ENCODE measurements at regions not wholly inside any gene's neighbourhood (a gene's known extent, or its start where the extent isn't known, plus 50 kb on each side); places are given as distances from the start of the nearest gene placed in this dataset.

GRCh38 chr9:20095430-20096092 lies 306.7 kb upstream of the SLC24A2 start:
- CTCF ChIA-PET, result no interaction called here
- Histone ChIP-seq H3K9ac (ENCODE audit: low read length) (no peak overlapping the region), H4K20me1 (ENCODE audit: control insufficient read depth, insufficient read depth, low read length, poor library complexity, severe bottlenecking) (no peaks in the 10 kb centered on the region), H3K4me1 (ENCODE audit: control insufficient read depth in 2 of 2, insufficient read depth in 2 of 2, low read length in 2 of 2) (no peaks in the 10 kb centered on the region), H3K4me2 (replicated peaks; ENCODE audit: low read depth, low read length, poor library complexity, severe bottlenecking) (no peak overlapping the region), H3K9me3 (ENCODE audit: control extremely low read depth in 1 of 3, control insufficient read depth in 2 of 3, insufficient read depth in 1 of 3, low read length in 2 of 3) (no peaks in the 10 kb centered on the region), H3K27me3 (replicated peaks in 1 of 4; ENCODE audit: control extremely low read depth in 1 of 4, control insufficient read depth in 3 of 4, insufficient read depth in 4 of 4, low read length in 3 of 4) (no peaks in the 10 kb centered on the region), H3K27ac (ENCODE audit: low read length in 2 of 2) (no peak overlapping the region), H3K4me3 (ENCODE audit: control extremely low read depth in 1 of 5, extremely low read depth in 1 of 5, insufficient read depth in 1 of 5, low read depth in 2 of 5, low read length in 4 of 5) (no peak overlapping the region), H2AFZ (ENCODE audit: insufficient read depth, low read depth, low read length, poor library complexity, severe bottlenecking) (no peak overlapping the region), H3K79me2 (ENCODE audit: control insufficient read depth, insufficient read depth, low read length) (no peaks in the 10 kb centered on the region), H3K36me3 (replicated peaks in 1 of 2; ENCODE audit: control extremely low read depth in 1 of 2, control insufficient read depth in 1 of 2, extremely low read depth in 1 of 2, insufficient read depth in 2 of 2, low read length in 1 of 2) (no peaks in the 10 kb centered on the region)
- H3K4me3 Mint-ChIP-seq, result no peak overlapping the region
- no peaks in the 10 kb centered on the region for H3K4me1 Mint-ChIP-seq
- TF ChIP-seq CTCF (IDR thresholded peaks at IDR 0.05), result no peak
- no peak for TF ChIP-seq EZH2 (IDR thresholded peaks at IDR 0.05; ENCODE audit: borderline replicate concordance, insufficient read depth, low read depth, low read length, poor library complexity, severe bottlenecking)
- ATAC-seq (ENCODE audit: low read depth) (no peak), DNase-seq (no peak)
- no peaks in the 10 kb centered on the region for H3K9me3 Mint-ChIP-seq (ENCODE audit: insufficient read depth)
- H3K27ac Mint-ChIP-seq, result no peak overlapping the region
- POLR2A ChIA-PET, result no interaction called here
- WGBS (ENCODE audit: insufficient coverage), result 100% methylated on average over 1 of the region's 5 CpGs
- intact Hi-C loops (cut with micrococcal nuclease), result no loop called here
- H3K27me3 Mint-ChIP-seq, result peaks cover 3% of the 10 kb centered on the region

- H3K4me1 Mint-ChIP-seq, result no peaks in the 10 kb centered on the region
- H3K4me3 Mint-ChIP-seq, result no peak overlapping the region
- TF ChIP-seq EZH2 (IDR thresholded peaks at IDR 0.05; ENCODE audit: borderline replicate concordance, insufficient read depth, low read depth, low read length, poor library complexity, severe bottlenecking) (no peak), CTCF (IDR thresholded peaks at IDR 0.05) (no peak)
- Histone ChIP-seq H3K9me3 (ENCODE audit: control extremely low read depth in 1 of 3, control insufficient read depth in 2 of 3, insufficient read depth in 1 of 3, low read length in 2 of 3) (peaks cover 0 to 10% (median 0%) of the 10 kb centered on the region in 3 donors), H3K27me3 (replicated peaks in 1 of 4; ENCODE audit: control extremely low read depth in 1 of 4, control insufficient read depth in 3 of 4, insufficient read depth in 4 of 4, low read length in 3 of 4) (no peaks in the 10 kb centered on the region), H3K9ac (ENCODE audit: low read length) (no peak overlapping the region), H2AFZ (ENCODE audit: insufficient read depth, low read depth, low read length, poor library complexity, severe bottlenecking) (no peak overlapping the region), H3K4me3 (ENCODE audit: control extremely low read depth in 1 of 5, extremely low read depth in 1 of 5, insufficient read depth in 1 of 5, low read depth in 2 of 5, low read length in 4 of 5) (no peak overlapping the region), H3K79me2 (ENCODE audit: control insufficient read depth, insufficient read depth, low read length) (no peaks in the 10 kb centered on the region), H3K4me2 (replicated peaks; ENCODE audit: low read depth, low read length, poor library complexity, severe bottlenecking) (no peak overlapping the region), H3K27ac (ENCODE audit: low read length in 2 of 2) (no peak overlapping the region), H3K4me1 (ENCODE audit: control insufficient read depth in 2 of 2, insufficient read depth in 2 of 2, low read length in 2 of 2) (no peaks in the 10 kb centered on the region), H3K36me3 (replicated peaks in 1 of 2; ENCODE audit: control extremely low read depth in 1 of 2, control insufficient read depth in 1 of 2, extremely low read depth in 1 of 2, insufficient read depth in 2 of 2, low read length in 1 of 2) (no peaks in the 10 kb centered on the region), H4K20me1 (ENCODE audit: control insufficient read depth, insufficient read depth, low read length, poor library complexity, severe bottlenecking) (no peaks in the 10 kb centered on the region)
- WGBS (ENCODE audit: insufficient coverage), result no CpG with 5 or more reads among the region's 1 CpG
- ChIA-PET POLR2A (no interaction called here), CTCF (no interaction called here)
- DNase-seq (no peak), ATAC-seq (ENCODE audit: low read depth) (no peak)
- no peak overlapping the region for H3K27ac Mint-ChIP-seq
- intact Hi-C loops (cut with micrococcal nuclease), result no loop called here
- no peaks in the 10 kb centered on the region for H3K9me3 Mint-ChIP-seq (ENCODE audit: insufficient read depth)
- peaks cover 2% of the 10 kb centered on the region for H3K27me3 Mint-ChIP-seq
Observed at GRCh38 chr9:20092561-20092960, 303.7 kb upstream of the SLC24A2 start.

All from B cell (primary cell).